ENCODE measurements at regions not wholly inside any gene's neighbourhood (a gene's known extent, or its start where the extent isn't known, plus 50 kb on each side); places are given as distances from the start of the nearest gene placed in this dataset.

- DNase-seq (ENCODE audit: low read depth): no peak
Measured at GRCh38 chr1:229204921-229205777, 65.8 kb upstream of the RAB4A start.

- DNase-seq (ENCODE audit: low read depth): no peak
Measured at GRCh38 chr1:229205854-229206253, 65.1 kb upstream of the RAB4A start.

DNA sequence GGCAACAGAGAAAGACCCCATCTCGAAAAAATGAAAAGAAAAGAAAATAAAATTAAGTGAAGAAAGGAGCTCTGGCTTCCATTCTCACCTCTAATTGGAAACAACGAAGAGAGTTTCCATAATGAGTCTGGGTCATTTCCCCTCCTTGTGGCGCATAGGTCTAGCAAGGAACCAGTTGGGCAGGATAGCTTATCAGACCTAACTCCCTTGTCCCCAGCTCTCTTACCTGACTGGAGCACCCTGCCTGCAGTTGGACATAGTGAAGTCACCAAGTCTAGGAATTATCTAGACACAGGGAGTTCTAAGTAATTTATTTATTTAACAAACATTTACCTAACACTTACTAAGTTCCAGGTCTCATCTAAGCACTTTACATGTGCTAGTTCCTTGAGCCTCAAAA is 63.0 kb upstream of the RAB4A start:
- DNase-seq (ENCODE audit: low read depth): no peak

DNA sequence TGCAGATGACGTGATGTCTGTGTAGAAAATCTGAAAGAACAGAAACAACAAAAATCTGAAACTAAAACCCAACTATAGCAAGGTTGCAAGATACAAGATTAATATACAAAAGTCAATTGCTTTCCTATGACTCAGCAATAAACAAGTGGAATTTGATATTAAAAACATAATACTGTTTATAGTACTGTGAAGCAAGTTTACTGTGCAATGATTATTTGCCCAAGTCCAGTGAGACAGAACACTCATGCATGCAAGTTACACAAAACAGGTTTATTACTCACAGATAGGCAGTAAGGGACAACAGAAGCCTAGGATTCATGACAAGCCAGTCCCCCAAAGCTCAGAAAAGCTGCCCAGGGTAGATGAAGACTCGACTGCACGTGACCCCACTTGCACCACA is 62.4 kb upstream of the RAB4A start:
- DNase-seq (ENCODE audit: low read depth): no peak

- DNase-seq (ENCODE audit: low read depth): no peak
Measured at GRCh38 chr1:229209386-229209785, 61.5 kb upstream of the RAB4A start.

DNA sequence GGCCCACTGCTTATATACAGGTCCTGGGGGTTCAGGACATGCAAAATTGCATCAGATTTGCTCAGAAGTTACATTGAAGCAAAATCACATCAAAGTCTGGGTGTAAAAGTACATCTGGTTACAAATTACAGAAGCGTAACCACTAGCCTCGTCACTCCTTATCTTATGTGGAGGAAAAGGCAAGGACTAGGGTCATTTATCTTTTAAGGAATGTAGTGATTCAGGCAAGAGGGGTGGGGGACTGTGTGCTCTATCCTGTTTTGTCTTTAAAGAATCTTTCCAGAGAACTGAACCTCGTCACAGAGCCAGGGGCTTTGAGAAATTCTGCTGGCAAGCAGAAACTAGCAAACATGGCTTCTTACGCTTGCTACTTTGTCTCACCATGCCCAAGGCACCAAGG is 61.1 kb upstream of the RAB4A start:
- no peak for DNase-seq (ENCODE audit: low read depth)

- no peak for DNase-seq (ENCODE audit: low read depth)
Measured at GRCh38 chr1:229210844-229211243, 60.1 kb upstream of the RAB4A start.

GRCh38 chr1:229213797-229214196 is 57.1 kb upstream of the RAB4A start:
- DNase-seq (ENCODE audit: low read depth): no peak

DNA sequence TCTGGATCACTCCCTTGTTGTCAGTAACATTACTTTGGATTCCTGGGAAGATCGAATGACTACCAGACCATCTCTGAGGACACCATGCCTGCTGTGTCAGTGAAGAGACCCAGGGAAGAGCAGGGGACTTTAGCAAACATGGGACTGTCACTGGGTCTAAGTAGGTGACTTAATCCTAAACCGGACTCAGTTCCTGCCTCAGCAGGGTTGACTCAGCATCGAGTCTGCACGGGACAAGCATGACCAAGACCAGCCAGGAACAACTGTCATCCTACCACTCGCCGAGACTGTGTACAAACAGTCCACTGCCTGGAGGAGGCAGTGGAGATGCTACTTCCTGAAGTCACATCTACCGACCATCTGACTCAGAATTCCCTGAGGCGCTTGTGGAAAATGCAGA is 53.2 kb upstream of the RAB4A start:
- peak; percentile 22 for DNase-seq (ENCODE audit: low read depth)

- DNase-seq (ENCODE audit: low read depth): no peak
Measured at GRCh38 chr1:229218612-229219025, 52.3 kb upstream of the RAB4A start.

GRCh38 chr1:229220163-229220846 is 50.6 kb upstream of the RAB4A start:
- DNase-seq (ENCODE audit: low read depth): no peak

GRCh38 chr1:229221106-229222019 is 49.5 kb upstream of the RAB4A start:
- peak; percentile 74 for DNase-seq (ENCODE audit: low read depth)
